GM19467 (cell line): ENCODE measurements at regions not wholly inside any gene's neighbourhood (a gene's known extent, or its start where the extent isn't known, plus 50 kb on each side); places are given as distances from the start of the nearest gene placed in this dataset.

Source experiments
- ATAC-seq: cut with Tn5 transposase; IDR thresholded peaks from one replicate; pipeline ENCODE4 v1.9.1; 2021; ENCODE audit warnings: mild to moderate bottlenecking, moderate library complexity; ENCODE audit not compliant: unreplicated experiment

GRCh38 chr17:12365805-12366204 lies 299.9 kb upstream of the MYOCD start:
- no peak for ATAC-seq

- ATAC-seq, result no peak
Measured at GRCh38 chr17:12369065-12369464, 296.6 kb upstream of the MYOCD start.

GRCh38 chr17:12376276-12376675 lies 289.4 kb upstream of the MYOCD start:
- no peak for ATAC-seq

GRCh38 chr17:12386225-12386624 lies 279.5 kb upstream of the MYOCD start:
- ATAC-seq, result no peak

GRCh38 chr17:12388226-12388625 lies 277.5 kb upstream of the MYOCD start:
- no peak for ATAC-seq

- no peak for ATAC-seq
Measured at GRCh38 chr17:12389421-12389820, 276.3 kb upstream of the MYOCD start.

- no peak for ATAC-seq
Measured at GRCh38 chr17:12390631-12391030, 275.1 kb upstream of the MYOCD start.

GRCh38 chr17:12391468-12391867 lies 274.2 kb upstream of the MYOCD start:
- no peak for ATAC-seq

- ATAC-seq, result no peak
Measured at GRCh38 chr17:12395733-12396354, 269.8 kb upstream of the MYOCD start.

GRCh38 chr17:12398441-12399051 lies 267.1 kb upstream of the MYOCD start:
- no peak for ATAC-seq

- ATAC-seq, result no peak
Measured at GRCh38 chr17:12402963-12403622, 262.6 kb upstream of the MYOCD start.

- no peak for ATAC-seq
Measured at GRCh38 chr17:12403881-12404398, 261.8 kb upstream of the MYOCD start.

GRCh38 chr17:12406623-12407215 lies 259.0 kb upstream of the MYOCD start:
- ATAC-seq, result no peak

- no peak for ATAC-seq
Measured at GRCh38 chr17:12407495-12408252, 258.0 kb upstream of the MYOCD start.

GRCh38 chr17:12409082-12409481 lies 256.6 kb upstream of the MYOCD start:
- no peak for ATAC-seq

GRCh38 chr17:12410717-12411116 lies 255.0 kb upstream of the MYOCD start:
- no peak for ATAC-seq

GRCh38 chr17:12415031-12415430 lies 250.7 kb upstream of the MYOCD start:
- ATAC-seq, result no peak

GRCh38 chr17:12421077-12421476 lies 244.6 kb upstream of the MYOCD start:
- no peak for ATAC-seq

- no peak for ATAC-seq
Measured at GRCh38 chr17:12421646-12422306, 243.9 kb upstream of the MYOCD start.

- ATAC-seq, result no peak
Measured at GRCh38 chr17:12422651-12423050, 243.0 kb upstream of the MYOCD start.

GRCh38 chr17:12423337-12423736 lies 242.4 kb upstream of the MYOCD start:
- no peak for ATAC-seq
